OCI-M1 (cell line): ENCODE measurements at regions not wholly inside any gene's neighbourhood (a gene's known extent, or its start where the extent isn't known, plus 50 kb on each side); places are given as distances from the start of the nearest gene placed in this dataset.

ENCODE experiments used
- DNase-seq: peaks from one replicate; lab custom pipeline; 2025; lab: John Stamatoyannopoulos, UW

DNA sequence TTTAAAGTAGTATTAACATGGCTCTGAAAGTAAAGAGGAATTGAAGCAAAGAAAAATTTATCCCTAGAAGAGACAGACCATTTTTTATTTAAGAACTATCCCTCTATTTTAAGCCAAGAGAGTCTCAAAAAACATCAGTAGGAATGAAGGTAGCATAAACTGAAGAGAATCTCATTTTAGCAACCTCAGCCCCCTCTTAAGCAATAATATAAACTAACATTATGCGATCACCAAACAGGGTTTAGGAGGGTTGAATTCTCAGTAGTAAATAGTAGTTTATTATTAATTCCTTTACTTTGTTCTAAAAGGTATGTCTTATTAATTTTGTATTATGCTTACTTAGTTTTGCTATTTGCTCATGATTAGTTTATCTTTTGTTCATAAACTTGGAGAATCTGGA, 287.4 kb downstream of the CDK5RAP2 start:
- DNase-seq: no peak

DNA sequence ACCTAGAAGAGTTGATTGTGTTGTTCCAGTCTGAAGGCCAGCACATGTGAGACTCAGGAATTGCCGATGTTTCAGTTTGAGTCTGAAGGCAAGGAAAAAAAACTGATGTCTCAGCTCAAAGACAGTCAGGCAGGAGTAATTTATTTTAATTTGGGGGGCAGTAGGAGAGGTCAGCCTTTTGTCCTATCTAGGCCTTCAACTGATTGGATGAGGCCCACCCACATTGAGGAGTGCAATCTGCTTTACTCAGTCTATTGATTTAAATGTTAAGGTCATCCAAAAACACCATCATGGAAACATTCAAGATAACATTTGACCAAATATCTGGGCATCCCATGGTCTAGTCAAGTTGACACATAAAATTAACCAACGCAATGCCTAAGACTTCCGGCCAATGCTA, 288.9 kb downstream of the CDK5RAP2 start:
- DNase-seq: no peak

DNA sequence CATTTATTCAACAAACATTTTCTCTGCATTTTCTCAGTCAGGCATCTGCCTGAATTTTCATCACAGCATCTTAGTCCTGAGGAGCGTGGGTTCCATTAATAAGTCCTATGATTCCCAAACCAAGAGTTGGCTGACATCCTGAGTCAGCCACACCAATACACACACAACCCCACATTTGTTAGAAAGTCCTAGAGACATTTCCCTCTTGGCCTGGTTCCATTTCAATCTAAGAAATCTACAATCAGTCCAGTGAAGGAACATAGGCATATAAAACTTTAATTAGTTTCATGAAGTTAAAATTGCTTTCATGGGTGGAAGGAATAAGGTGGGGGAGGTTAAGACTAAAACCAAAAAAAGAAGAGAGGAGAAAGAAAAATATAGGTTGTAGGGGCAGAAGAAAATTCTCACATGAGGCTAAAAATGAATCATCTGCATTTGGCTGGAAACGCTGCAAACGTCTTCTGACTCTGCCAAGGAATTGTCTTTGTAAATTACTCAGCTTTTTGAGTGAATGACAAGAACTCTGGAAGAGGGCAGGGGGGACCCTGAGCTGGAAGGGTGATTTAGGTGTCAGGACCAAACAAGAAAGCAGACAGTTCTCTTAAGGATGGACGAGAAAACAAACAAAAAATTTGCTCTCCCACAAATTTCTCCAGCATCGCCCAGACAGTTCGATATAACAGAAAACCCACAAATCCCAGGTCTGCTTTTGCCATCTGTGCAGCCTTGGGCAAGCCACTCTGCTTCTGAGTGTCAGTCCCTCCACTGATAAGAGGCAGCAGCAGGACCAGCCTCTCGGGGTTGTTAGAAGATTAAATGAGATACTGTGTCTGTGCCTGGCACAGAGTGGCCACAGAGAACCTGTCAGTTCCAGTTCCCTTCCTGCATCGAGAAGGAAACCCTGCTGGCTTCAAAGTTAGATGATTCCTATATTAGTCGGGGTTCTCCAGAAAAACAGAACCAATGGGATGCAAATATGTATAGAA, 289.7 kb downstream of the CDK5RAP2 start:
- DNase-seq: no peak

DNA sequence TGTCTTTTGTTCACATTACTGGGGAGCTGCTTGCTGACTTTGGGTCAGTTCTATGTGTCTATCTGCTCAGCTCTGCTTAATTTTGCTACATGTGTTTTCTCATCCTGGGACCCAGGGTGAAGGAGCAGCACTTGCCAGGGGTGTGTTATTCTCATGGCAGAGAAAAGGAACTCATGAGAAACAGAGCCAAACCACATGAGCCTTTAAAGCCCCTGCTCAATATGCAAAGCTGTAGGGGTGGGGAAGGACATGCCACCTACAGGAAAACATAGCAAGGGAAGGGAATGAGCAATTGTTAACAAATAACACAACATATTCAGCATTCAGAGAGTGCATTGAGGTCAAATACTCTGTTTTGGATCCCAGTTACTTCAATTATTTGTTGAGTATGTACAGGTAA, 290.9 kb downstream of the CDK5RAP2 start:
- no peak for DNase-seq

DNA sequence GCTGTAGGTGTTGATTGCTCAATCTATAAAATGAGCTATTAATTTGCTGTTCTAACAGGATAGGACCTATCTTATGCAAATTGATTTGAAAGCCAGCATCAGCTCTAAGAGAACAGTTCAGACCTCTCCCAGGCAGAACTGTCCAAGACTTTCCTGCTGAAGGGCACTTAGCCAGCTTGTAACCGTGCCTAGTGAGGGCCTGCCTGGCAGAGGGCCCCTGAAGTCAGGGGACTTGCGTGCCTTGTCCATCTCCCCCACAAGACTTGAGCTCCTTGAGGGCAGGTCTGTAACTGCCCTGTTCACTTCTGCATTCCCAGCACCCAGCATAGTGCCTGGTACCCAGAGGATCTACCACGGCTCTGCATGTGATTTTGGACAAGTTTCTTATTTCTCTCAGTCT, 293.4 kb downstream of the CDK5RAP2 start:
- DNase-seq: no peak

DNA sequence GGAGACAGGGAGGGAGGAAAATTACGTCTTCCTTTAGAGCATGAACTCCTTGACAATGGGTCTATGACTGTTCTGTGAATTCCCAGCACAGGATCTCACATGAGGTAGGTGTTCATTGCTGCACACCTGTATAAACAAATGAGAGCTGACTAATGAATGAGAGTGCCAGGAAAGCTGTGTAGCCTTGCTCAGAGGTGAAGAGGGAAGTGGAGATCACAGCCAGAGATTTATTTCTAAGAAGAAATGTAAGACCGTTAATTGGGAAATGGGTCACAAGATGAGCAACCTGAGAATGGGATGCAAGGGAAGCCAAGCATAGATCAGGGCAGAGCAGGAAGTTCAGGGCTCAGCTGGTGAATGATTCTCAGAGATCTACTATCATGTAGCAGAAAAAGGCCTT, 295.1 kb downstream of the CDK5RAP2 start:
- DNase-seq: no peak

DNA sequence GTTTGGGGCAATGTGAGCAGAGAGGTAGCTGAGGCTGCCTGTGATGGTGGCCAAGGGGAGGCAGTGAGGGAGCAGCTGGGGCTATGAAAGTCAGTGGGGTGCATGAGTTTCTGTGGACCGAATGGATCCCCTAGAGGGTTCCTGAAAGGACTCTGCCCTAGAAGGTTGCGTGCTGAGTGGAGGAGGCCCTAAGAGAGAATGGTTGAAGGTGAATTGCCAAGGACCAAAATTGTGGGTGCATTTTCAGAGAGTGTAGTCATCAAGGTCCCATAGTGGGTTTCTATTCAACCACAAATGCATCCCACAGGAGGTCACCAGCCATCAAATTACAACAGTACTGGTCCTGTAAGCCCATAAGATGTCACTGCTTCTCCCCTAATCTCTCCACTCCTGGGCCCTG, 298.3 kb downstream of the CDK5RAP2 start:
- DNase-seq: no peak

DNA sequence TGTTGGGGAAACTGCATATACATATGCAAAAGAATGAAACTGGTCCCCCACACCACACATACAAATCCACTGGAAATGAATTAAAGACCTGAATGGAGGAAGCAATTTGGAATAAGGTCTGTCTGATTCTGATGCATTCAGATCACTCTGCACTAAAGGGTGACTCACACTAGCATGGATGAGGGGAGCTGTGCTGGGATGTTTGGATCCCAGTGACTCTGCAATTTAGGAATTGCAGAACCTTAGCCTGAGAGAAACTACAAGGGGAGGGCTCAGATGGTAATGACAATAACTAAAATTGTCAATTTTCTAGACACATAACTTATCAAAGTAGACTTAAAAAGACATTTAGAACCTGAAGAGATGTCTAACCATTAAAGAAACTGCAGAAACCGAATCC, 312.0 kb downstream of the CDK5RAP2 start:
- DNase-seq: no peak

DNA sequence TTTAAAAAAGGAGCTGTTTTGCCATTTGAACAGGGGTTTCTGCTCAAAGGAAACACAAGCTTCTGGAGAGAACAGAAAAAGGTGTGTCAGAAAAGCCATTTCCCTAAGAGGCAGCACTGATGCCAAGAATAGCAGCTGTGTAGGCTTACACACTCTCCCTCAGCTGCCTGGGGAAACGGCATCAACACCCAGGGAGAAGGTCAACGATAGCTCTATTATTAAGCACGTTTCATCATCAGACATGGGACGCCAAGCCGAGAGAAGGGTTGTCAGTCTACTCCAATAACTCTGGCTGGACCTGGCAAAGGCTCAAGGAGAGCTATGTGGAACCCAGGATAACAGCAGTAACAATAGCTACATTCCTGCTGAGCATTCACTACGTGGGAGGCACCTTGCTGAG, 314.2 kb downstream of the CDK5RAP2 start:
- no peak for DNase-seq

DNA sequence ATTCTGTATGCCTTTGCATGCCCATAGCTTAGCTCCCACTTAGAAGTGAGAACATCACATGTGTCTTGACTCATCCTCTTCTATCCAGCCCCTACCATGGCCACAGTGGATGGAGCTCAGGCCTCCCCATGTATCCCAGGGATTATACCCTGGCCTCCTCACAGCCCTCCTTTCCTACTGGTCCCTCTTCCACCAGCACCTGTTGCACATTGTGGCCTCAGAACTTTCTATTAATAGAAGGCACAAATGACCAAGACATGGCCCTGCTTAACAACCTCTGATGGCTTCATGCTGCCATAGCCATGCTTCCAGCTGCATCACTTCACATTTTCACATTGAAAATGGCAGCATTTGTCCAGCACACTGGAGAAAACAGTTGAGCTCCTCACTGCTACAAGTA, 315.4 kb downstream of the CDK5RAP2 start:
- no peak for DNase-seq

DNA sequence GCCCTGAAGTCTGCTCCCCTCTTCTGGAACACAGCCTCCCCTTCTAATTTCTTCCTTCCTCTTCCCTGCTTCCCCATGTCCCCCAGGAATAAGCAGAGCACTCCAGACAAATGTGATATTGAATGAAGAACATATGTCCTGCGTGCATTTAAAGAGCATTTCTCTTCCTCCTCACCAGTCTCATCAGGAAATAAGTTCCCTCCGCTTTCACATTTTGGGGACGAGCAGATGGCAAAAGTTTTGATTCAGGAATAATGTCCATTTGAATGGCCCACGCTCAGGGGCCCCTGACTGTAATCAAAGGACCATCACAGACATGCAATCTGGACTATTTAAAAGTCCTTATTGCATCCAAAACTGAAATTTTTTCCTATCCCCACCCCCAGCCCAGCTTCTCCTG, 316.1 kb downstream of the CDK5RAP2 start:
- DNase-seq: no peak

DNA sequence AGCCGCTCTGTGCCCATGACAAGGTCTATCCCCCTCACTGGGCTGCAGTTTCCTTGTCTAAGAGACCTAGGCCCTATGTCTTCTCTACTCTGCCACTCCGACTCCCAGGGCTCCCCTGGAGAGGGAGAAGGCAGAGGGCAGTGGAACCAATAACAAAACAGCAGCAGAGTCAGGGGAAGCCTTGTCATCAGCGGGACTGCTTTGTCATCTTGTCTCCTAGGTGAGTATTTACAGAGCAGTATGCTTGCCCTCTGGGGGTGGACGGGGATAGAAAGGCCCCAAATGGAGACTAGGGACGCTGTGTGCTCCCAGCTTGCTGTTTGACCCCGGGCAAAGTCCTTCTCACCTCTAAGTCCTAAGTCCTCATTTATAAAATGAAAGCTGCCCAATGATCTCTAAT, 318.5 kb downstream of the CDK5RAP2 start:
- no peak for DNase-seq

DNA sequence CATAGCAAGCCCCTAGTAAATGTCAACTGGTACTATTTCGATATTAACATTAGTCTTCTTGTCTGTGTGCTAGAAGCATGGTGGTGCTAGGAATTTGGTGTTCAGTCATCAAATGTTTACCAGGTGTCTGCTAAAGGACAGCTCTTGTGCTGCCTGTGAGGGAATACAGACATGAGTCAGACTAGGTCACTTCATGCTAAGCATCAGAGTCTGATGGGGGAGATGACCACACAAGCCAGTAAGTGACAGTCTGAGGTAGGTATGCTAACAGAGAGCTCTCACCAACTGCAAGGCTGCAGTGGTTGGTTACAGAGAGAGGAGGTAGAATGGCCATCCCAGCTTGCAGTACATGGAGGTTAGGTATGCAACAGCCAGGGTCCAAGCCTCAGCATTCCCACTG, 320.9 kb downstream of the CDK5RAP2 start:
- DNase-seq: no peak

DNA sequence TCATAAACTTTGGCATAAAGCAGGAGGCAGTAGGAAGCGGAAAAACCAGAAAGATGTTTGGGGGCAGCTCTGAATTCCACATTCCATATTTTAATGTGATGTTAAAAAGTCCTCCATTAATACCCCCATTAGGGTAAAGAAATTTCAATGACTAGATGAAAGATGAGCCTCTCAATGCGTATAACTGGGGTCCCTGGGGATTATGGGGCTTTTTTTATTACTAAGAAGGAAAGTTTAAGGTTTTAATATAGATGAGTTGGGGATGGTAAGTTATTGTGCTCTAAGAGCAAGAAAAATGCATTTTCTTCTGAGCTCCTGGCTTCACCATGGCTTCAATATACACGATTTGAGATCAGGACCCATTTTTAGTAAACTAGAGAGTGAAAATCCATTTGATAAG, 321.9 kb downstream of the CDK5RAP2 start:
- no peak for DNase-seq

DNA sequence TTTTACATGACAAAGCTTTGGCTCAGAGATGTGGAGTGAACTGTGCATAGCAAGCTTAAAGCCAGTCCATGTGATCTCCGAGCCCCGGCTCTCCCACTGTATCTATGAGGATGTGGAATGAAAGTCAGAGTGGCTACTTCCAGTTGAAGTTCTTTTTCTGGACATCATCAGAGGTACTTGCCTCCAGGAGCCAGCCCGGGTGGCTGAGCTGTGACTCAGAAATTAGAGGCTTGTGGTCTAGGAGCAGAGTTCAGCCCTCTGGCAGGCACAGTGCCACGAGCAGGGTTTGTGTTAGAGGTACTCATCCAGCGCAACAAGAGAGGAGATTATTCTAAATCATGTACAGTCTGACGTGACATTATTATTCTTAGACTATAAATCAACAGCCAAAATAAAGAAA, 322.5 kb downstream of the CDK5RAP2 start:
- DNase-seq: no peak

DNA sequence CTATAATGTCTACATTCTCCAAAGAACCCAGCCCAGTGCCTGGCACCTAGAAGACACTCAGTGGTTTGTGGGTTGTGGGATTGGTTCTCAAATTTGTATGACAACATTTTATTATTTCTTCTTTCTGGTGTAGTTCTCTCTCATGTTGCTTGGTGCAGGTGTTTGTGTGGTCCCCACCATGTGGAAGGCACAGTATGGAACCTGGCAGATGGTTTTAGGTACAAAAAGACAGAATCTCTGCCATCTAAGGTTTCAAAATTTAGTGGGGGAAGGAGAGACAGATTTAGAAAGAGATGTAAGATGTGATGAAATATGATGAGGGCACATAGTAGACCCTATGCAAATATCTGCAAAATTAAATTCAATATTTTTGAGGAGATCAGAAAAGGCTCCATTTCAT, 323.8 kb downstream of the CDK5RAP2 start:
- DNase-seq: no peak

DNA sequence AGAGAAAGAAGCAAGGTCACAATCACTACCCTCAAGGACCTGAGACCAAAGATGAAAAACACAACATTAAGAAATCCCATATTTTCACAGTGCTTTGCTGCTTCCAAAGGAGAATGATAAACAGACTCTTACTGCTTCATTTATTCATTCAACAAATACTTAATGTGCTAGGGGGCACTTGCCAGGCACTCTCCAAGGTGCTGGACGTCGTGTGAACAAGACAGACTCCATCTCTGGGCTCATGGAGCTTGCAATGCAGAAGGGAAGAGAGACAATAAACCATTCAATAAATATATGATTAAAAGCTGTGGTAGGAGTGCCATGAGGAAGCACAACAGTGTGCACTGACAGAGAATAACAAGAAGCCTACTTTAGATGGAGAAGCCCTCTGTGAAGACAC, 327.7 kb downstream of the CDK5RAP2 start:
- DNase-seq: no peak

DNA sequence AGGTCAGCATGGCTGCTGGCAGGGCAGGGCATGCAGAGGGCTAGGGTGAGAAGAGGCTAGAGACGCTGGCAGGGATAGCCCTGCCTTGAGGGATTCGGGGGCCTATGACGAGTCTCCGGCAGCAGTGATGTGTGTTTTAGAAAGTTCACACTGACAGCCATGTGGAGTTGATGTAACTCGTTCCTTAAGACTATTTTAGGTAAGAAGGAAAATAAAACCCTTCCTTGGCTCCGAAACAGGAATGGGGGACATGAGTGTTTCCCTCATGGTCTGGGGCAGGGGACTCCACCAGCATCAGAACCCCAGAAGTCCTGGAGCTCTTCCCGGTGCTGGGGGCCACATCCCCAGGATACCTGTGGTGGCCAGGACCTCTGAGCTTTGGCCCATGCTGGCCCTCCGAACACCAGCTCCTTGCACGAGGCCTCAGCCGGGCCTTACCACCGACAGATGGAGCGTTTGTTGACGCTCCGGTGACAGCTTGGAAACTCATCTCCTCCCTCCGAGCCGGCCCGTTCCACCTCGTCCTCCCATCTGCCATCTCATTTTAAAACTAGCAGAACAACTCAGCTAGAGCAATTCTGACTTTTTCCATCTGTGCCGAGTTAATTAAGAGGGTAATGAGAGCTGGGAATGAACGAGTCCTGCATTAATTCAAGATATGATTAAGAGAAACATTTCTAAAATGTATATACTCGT, 337.7 kb downstream of the CDK5RAP2 start:
- DNase-seq: no peak

DNA sequence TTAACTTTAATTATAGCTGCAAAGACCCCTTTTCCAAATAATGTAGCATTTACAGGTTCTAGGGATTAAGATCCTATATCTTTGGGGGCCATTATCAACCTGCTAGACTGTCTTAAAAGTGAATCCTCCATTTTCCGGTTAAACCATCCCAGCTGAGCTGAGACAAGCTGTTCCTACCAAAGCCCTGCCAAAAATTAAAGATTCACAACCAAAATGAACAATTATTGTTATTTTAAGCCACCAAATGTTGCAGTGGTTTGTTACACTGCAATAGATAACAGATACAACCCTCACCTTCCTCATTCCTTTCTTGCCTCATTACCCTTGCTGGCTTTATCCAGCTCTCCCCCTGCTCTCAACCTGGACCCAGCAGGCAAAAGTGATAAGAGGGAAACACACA, 343.4 kb downstream of the CDK5RAP2 start:
- DNase-seq: no peak

DNA sequence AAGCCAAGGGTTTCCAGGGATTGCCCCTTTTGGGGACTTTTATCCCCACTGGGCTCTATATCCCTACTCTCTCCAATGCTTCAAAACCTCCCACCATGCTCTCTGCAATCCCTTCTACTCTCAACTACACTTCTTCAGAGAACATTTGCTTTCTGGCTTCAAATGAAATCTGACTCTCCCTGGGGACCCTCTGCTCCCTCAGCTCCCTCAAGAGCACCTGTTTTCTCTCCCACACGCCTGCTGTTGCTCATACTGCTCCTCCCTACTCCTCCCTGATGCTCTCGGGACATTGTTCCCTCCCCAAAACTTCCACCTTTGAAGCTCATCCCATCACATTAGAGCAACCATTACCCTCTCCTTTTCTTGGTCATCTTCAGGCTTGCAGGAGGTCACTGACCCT, 344.9 kb downstream of the CDK5RAP2 start:
- DNase-seq: no peak

DNA sequence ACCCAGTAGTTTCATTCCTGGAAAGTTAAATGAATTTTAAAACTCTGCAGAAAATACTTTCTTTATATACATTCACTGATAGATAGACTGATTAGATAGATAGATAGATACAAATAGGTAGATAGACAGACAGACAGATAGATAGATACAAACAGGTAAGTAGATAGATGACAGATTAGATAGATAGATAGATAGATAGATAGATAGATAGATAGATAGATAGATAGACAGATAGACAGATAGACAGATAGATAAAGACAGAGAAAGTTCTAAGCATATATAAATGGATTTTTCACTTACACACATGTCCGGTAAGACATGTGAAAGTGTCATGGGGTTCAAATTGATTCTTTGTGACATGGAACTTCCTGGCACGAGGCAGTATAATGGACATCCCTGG, 349.7 kb downstream of the CDK5RAP2 start:
- no peak for DNase-seq

DNA sequence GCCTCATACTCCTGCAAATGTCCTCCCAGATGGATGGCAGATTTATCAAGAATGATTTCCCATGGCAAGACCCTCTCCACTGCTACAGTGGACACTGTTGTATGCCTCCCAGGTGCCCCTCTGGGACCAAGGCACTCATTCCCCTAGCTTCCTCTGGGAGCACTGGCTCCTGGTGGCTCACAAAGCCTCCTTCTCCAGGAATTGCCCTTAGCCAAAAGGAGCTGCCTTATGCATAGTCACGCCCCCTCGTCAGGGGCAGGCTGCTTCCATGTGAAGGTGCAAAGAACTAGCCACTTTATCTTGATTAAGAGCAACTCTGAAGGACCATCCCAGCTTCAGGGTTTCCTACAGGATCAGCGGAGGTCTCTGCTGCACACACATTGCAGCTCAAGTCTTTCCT, 358.1 kb downstream of the CDK5RAP2 start:
- no peak for DNase-seq

DNA sequence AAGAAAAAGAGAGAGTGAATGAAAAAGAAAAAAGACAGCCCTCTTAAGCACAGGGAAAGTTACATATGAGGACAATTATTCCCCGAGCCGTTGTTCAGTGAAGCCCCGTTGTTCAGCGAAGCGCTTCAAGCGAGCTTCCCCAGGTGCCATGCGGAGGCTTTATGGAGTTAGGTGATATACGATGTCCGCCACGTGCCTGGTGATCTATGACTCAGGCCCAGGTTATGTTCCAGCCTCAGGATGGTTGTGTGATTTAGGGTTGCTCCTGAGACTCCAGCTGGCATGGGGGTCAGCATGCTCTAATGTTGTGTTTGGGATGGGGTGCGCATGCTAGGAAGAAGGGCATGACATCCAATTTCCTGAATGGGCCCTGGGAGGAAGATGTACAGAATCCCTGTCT, 365.6 kb downstream of the CDK5RAP2 start:
- DNase-seq: no peak

DNA sequence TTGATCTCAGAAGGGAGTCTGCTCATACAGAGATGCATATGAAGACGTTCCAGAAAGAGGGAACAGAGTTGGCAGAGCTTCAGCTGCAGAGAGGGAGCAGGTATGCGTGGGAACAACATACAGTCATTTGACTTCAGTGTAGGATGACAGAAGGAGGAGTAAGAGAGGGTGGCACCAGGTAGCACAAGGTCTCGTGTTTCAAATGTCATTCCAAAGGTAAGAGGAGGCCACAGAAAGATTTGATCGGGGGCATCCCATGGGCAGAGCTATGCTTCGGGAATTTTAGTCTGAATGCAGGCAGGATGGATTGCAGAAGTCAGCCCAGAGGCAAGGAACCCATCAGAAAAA, 367.1 kb downstream of the CDK5RAP2 start:
- DNase-seq: no peak
